GM19238 (cell line): ENCODE measurements at regions not wholly inside any gene's neighbourhood (a gene's known extent, or its start where the extent isn't known, plus 50 kb on each side); places are given as distances from the start of the nearest gene placed in this dataset.
"Not testable (repeated sequence)": the region's sequence is repeated elsewhere in the genome, so short reads cannot be mapped to it uniquely, and the experiment has no call there.

Source experiments
- DNase-seq: peaks from one replicate; pipeline ENCODE4 v3.0.0; 2011; ENCODE audit warnings: low spot score; ENCODE audit not compliant: insufficient read length

DNA sequence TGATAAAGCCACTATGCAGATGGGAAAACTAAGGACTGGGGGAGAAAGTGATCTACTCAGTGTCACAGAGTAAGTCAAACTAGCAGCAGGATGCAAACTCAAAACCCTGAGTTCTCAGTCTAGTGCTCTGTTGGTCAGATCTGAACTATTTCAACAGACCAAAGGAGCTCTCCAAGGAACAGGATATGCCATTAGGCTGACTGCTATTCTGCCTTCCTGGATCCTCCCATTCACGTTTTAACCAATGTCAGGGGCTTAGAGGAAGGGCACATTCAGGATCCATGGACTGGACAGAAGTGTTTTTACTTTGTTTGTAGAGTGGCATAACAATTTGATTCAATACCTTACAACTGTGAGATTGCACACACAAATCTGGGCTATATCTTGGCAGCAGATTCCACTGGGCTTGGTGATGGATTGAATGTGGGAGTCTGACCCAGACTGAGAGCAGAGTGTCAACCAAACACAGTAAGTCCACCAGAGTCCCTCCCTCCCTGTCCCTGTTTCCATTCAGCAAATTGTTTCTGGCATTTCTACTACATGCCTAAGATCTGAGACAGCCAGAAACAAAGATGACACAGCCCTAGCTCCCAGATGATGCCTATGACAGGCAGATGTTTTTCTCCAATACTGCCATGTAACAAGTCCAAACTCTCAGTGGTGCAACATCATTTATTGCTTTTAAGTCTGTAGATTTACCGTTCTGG is 337.8 kb upstream of the CDH5 start:
- DNase-seq = no peak

DNA sequence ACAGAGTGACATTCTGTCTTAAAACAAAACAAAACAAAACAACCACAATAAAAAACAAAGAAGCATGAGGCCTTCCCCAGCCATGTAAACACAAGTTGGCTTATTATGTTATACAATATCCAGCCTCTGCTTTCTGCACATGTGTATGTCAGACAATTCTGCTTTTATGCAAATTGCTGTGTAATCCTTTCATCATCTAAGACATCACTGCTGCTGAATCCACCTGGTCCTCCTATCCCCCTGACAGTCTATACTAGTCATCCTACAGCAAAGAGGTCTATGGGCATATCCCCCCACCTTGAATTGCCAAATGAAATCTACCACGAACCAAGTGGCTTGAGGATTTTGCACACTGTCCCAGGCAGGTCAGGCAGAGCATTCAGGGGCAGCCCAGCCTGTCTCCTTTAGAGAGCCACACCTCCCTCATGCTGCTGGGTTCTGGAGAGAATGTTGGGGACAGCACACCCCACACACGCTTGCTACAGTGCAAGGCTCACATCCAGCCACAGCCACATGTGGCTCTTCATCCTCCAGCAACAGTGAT is 339.6 kb upstream of the CDH5 start:
- DNase-seq = no peak

GRCh38 chr16:66026211-66026610 is 340.3 kb upstream of the CDH5 start:
- no peak for DNase-seq

DNA sequence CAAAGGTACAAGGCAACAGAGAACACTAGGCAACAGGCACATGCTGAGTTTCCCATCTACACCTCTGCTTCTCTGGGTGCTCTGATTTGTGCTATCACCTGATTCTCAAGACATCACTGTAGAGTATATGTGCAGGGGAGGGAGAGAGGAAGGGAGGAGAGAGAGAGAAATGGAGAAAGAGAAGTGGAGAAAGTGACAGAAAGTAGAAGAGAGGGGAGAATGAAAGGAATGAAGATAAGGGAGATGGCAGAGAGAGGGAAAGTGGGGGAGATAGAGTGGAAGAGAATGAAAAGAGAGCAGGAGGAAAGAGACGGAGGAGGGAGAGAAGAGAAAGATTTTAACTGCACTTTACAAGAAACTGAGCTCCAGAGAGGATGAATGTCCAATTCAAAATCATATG is 340.7 kb upstream of the CDH5 start:
- no peak for DNase-seq

- DNase-seq = not testable (repeated sequence)
These were observed 341.9 kb upstream of the CDH5 start for GRCh38 chr16:66024567-66024966.

GRCh38 chr16:66023481-66023880 is 343.0 kb upstream of the CDH5 start:
- no peak for DNase-seq

DNA sequence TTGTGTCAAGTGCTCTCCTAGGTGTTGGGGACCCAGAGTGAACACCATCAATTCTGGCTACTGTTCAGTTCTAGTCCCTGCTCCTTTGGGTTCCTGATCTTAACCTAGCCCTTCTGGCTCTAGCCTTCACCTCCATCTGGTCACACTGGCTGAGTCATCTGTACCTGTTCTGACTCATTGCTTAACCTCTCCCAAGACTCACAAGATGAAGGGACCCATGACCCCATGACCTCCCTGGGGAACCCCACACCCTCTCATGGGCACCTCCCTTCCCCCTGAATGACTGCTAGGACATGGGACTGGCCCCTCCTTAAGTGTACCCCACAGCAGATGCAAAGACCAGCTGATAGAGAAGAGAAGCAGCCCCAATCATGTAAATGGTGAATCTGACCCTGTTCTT is 345.8 kb upstream of the CDH5 start:
- no peak for DNase-seq

DNA sequence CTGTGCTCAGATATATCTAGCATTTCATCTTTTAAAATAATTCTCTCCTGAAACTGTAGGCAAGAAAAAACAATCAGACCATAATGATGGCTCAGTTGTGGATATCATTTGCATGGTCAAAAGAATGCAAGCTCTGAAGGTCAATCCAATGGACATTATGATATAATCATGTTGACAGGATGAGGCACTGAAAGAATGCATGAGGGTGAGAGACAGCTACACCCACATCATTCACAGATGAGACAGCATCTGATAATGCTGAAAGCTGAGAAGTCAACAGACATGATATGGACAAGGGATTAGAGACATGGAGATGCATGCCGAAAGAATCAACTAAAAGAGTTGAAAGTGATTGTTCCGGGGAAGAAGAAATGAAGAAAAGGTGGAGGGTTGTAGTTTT is 346.4 kb upstream of the CDH5 start:
- DNase-seq = no peak

- not testable (repeated sequence) for DNase-seq
These were observed 347.0 kb upstream of the CDH5 start for GRCh38 chr16:66019502-66019901.

- no peak for DNase-seq
These were observed 352.3 kb upstream of the CDH5 start for GRCh38 chr16:66014221-66014620.

DNA sequence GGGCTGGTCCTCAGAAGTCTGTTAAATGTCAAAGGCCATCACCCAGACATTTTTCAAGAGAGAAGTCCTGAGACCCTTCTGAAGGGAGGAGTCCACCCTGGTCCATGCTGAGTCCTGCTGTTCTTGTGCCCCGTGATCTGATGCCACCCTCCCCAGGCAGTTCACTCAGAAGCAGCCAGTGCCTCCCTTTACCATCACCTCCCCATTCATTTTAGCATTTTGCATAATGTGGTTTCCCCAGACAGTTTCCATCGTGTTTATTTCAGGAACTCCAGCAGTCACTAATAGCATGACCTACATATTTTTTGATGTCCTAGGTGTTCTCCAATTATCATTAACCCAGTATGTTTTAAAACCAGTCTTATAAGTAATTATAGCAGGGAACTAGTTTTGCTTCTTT is 353.0 kb upstream of the CDH5 start:
- DNase-seq = no peak

DNA sequence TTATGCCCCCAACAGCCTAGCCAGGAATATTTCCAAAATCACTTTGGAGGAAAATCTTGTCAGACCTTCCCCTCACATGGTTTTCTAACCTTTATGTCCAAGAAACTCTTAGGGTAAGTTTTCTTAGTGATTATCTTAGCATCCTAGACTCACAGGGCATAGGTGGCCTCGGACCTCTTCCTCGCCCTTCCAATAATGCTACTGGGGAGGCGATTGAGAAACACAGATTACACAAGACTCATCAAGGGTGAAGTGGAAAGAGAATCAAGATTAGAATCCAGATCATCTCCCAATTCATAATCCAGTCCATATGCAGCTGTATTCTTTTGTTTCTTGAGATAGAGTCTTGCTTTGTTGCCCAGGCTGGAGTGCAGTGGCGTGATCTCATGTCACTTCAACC is 358.4 kb upstream of the CDH5 start:
- DNase-seq = no peak

- DNase-seq = no peak
These were observed 358.8 kb upstream of the CDH5 start for GRCh38 chr16:66007717-66008116.

GRCh38 chr16:66006485-66006884 is 360.0 kb upstream of the CDH5 start:
- no peak for DNase-seq

DNA sequence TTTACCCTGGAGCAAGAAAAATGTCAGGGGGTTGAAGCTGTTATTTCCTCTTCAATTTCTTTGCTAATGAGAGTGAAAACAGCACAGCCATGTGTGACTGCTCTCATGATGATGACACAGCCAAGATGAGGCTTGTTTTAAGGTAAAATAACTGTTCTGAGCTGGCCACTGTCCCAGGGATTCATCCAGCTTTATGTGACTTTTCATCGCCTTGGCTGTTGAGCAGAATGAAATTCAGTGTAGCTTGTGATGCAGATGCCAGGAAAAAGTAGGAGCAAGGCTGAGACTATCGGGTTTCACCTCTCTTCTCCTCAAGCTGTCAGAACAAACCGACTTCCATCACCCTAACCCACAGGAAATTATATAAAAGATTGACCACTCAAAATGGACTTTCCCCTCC is 361.8 kb upstream of the CDH5 start:
- DNase-seq = no peak

DNA sequence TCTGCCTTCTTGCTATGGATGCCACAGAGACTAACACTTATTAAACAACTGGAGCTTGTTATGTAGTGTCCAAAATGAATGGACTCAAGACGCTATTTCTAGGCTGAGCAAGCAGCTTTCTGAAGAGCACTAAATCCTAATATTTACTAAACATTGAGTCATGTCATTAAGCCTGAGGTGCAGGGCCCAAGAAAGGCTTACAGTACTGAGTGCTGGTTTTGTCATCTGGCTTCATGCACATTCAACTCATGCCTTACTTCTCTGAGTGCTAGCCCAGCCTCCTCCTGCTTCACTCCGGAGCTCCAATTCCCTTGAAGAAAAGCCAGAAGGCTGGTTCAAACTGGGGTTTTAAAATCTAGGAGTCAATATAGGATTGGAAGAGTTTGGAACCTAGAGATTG is 363.3 kb upstream of the CDH5 start:
- DNase-seq = no peak

- DNase-seq = no peak
These were observed 363.9 kb upstream of the CDH5 start for GRCh38 chr16:66002601-66003000.

- no peak for DNase-seq
These were observed 365.1 kb upstream of the CDH5 start for GRCh38 chr16:66001432-66001831.

- no peak for DNase-seq
These were observed 368.0 kb upstream of the CDH5 start for GRCh38 chr16:65998443-65998842.

DNA sequence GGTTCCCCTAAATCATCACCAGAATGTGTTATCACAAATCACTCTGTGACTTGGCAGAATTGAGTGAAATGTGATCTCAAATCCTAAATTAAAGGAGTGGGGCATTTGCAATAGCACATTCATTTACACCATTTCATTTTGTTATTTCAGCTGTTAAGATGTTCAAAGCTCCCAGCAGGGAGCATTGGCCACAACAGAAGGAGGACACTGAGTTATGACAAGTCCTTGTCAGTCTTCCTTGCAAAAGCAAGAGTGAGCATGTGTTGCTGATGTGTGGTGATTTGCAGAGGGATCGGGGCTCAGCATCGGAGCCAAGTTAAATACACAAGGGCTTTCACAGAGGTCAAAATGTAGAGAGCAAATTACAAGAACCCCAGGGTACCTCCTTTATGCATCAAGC is 372.2 kb upstream of the CDH5 start:
- DNase-seq = no peak

DNA sequence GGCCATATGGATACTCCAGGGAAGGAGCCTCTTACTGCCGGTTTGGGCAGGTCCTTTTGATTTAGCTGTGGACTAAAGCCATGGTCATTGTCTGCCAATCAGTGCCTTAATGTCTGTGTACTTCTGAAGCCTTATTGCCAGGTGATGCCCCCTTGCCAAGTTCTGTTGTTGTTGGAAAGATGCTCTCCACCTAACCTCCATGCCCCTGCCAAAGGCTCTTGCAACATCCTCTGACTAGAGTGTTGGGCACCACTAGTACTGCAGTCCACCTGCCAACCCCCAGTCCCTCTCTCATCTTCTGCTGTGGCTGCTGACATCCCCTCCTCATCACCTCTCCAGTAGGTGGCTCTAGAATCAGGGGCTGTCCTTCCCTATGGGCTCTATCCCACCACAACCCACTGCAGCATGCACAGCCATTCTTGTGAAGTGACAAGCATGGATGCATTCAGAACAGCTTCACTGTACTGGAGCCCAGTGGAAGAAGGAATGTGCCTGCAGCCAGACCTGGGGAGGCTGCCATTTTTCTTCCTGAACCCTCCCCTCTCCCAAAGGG is 375.3 kb upstream of the CDH5 start:
- no peak for DNase-seq

GRCh38 chr16:65989861-65990604 is 376.5 kb upstream of the CDH5 start:
- DNase-seq = no peak
